ENCODE measurements at regions not wholly inside any gene's neighbourhood (a gene's known extent, or its start where the extent isn't known, plus 50 kb on each side); places are given as distances from the start of the nearest gene placed in this dataset.

DNA sequence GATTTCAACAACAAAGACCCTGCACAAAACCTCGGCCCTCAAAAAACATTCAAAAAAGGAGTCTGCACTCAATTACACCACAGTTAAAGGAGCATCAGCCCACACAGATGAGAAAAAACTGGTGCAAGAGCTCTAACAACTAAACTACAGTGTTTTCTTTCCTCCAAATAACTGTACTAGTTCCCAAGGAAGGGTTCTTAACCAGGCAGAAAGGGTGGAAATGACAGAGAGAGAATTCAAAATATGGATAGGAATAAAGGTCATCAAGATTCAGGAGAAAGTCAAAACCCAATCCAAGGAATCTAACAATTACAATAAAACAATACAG lies 176.4 kb upstream of the TRPC4 start (continued):
- TF ChIP-seq, protein P1, sequence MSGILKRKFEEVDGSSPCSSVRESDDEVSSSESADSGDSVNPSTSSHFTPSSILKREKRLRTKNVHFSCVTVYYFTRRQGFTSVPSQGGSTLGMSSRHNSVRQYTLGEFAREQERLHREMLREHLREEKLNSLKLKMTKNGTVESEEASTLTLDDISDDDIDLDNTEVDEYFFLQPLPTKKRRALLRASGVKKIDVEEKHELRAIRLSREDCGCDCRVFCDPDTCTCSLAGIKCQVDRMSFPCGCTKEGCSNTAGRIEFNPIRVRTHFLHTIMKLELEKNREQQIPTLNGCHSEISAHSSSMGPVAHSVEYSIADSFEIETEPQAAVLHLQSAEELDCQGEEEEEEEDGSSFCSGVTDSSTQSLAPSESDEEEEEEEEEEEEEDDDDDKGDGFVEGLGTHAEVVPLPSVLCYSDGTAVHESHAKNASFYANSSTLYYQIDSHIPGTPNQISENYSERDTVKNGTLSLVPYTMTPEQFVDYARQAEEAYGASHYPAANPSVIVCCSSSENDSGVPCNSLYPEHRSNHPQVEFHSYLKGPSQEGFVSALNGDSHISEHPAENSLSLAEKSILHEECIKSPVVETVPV (CRISPR knock-in tag; IDR thresholded peaks at IDR 0.05), result no peak
- TF ChIP-seq ZFP3 (CRISPR knock-in tag; IDR thresholded peaks at IDR 0.05), result no peak
- no peak for TF ChIP-seq RARB (CRISPR knock-in tag; IDR thresholded peaks at IDR 0.05)

DNA sequence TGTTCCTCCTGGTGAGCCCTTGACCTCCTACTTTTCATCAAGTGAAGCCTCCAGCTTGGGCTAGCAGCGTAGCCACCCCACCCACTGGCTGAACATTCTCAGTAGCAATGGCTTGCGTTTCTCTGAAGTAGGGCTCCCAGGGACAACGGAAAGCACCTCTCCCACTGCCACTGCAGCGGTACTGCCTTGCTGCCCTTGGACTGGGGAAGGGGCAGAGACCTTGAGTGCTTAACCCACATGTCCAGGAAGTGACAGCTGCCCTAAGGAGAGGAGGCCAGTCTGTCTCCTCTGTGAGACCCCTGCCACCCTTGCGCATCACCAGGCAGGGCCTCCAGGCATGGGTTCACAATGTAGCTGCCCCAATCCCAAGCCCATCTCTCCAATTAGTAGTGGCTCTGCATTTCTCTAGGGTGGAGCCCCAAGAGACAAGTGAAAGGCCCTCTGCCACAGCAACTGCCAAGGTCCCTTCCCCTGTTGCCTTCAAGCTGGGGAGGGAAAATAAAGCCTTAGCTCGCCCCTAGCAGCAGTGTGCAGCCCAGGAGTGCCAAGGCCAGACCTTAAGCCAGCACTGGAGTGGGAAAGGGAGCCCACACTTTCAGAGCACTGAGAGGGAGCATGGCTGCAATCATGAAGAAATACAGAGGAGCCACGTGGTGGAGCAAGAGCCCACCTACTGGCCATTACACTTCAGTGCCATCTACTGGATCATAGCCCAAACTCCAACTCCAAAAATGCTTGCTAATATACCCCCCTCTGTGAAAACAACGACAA lies 175.9 kb upstream of the TRPC4 start:
- TF ChIP-seq ARNTL (CRISPR knock-in tag; IDR thresholded peaks at IDR 0.05; ENCODE audit: borderline replicate concordance, low read depth) (no peak), GLIS3 (CRISPR knock-in tag; IDR thresholded peaks at IDR 0.05) (no peak), ZC3H10 (CRISPR knock-in tag; IDR thresholded peaks at IDR 0.05) (no peak), ISL1 (CRISPR knock-in tag; IDR thresholded peaks at IDR 0.05) (no peak), BACH2 (CRISPR knock-in tag; IDR thresholded peaks at IDR 0.05; ENCODE audit: borderline replicate concordance) (no peak), TCF4 (CRISPR knock-in tag; IDR thresholded peaks at IDR 0.05; ENCODE audit: borderline replicate concordance) (no peak), ESRRG (CRISPR knock-in tag; IDR thresholded peaks at IDR 0.05) (no peak), ZFP3 (CRISPR knock-in tag; IDR thresholded peaks at IDR 0.05) (no peak), ZFP30 (CRISPR knock-in tag; IDR thresholded peaks at IDR 0.05) (no peak), OSR1 (CRISPR knock-in tag; IDR thresholded peaks at IDR 0.05) (no peak), RARB (CRISPR knock-in tag; IDR thresholded peaks at IDR 0.05) (no peak), PPARA (CRISPR knock-in tag; IDR thresholded peaks at IDR 0.05; ENCODE audit: borderline replicate concordance) (no peak), CSDC2 (CRISPR knock-in tag; IDR thresholded peaks at IDR 0.05) (no peak), SNAI2 (CRISPR knock-in tag; IDR thresholded peaks at IDR 0.05) (no peak), ZNF8 (CRISPR knock-in tag; IDR thresholded peaks at IDR 0.05) (no peak)
- TF ChIP-seq, protein P2, sequence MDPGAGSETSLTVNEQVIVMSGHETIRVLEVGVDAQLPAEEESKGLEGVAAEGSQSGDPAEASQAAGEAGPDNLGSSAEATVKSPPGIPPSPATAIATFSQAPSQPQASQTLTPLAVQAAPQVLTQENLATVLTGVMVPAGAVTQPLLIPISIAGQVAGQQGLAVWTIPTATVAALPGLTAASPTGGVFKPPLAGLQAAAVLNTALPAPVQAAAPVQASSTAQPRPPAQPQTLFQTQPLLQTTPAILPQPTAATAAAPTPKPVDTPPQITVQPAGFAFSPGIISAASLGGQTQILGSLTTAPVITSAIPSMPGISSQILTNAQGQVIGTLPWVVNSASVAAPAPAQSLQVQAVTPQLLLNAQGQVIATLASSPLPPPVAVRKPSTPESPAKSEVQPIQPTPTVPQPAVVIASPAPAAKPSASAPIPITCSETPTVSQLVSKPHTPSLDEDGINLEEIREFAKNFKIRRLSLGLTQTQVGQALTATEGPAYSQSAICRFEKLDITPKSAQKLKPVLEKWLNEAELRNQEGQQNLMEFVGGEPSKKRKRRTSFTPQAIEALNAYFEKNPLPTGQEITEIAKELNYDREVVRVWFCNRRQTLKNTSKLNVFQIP (CRISPR knock-in tag; IDR thresholded peaks at IDR 0.05; ENCODE audit: borderline replicate concordance, low read depth), result no peak
- TF ChIP-seq, protein P1 (CRISPR knock-in tag; IDR thresholded peaks at IDR 0.05), result no peak
- TF ChIP-seq, protein P3, sequence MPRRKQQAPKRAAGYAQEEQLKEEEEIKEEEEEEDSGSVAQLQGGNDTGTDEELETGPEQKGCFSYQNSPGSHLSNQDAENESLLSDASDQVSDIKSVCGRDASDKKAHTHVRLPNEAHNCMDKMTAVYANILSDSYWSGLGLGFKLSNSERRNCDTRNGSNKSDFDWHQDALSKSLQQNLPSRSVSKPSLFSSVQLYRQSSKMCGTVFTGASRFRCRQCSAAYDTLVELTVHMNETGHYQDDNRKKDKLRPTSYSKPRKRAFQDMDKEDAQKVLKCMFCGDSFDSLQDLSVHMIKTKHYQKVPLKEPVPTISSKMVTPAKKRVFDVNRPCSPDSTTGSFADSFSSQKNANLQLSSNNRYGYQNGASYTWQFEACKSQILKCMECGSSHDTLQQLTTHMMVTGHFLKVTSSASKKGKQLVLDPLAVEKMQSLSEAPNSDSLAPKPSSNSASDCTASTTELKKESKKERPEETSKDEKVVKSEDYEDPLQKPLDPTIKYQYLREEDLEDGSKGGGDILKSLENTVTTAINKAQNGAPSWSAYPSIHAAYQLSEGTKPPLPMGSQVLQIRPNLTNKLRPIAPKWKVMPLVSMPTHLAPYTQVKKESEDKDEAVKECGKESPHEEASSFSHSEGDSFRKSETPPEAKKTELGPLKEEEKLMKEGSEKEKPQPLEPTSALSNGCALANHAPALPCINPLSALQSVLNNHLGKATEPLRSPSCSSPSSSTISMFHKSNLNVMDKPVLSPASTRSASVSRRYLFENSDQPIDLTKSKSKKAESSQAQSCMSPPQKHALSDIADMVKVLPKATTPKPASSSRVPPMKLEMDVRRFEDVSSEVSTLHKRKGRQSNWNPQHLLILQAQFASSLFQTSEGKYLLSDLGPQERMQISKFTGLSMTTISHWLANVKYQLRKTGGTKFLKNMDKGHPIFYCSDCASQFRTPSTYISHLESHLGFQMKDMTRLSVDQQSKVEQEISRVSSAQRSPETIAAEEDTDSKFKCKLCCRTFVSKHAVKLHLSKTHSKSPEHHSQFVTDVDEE (CRISPR knock-in tag; IDR thresholded peaks at IDR 0.05), result no peak
- TF ChIP-seq, protein P4, sequence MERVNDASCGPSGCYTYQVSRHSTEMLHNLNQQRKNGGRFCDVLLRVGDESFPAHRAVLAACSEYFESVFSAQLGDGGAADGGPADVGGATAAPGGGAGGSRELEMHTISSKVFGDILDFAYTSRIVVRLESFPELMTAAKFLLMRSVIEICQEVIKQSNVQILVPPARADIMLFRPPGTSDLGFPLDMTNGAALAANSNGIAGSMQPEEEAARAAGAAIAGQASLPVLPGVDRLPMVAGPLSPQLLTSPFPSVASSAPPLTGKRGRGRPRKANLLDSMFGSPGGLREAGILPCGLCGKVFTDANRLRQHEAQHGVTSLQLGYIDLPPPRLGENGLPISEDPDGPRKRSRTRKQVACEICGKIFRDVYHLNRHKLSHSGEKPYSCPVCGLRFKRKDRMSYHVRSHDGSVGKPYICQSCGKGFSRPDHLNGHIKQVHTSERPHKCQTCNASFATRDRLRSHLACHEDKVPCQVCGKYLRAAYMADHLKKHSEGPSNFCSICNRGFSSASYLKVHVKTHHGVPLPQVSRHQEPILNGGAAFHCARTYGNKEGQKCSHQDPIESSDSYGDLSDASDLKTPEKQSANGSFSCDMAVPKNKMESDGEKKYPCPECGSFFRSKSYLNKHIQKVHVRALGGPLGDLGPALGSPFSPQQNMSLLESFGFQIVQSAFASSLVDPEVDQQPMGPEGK (CRISPR knock-in tag; IDR thresholded peaks at IDR 0.05; ENCODE audit: borderline replicate concordance), result no peak
- ATAC-seq, result peak; percentile 82

DNA sequence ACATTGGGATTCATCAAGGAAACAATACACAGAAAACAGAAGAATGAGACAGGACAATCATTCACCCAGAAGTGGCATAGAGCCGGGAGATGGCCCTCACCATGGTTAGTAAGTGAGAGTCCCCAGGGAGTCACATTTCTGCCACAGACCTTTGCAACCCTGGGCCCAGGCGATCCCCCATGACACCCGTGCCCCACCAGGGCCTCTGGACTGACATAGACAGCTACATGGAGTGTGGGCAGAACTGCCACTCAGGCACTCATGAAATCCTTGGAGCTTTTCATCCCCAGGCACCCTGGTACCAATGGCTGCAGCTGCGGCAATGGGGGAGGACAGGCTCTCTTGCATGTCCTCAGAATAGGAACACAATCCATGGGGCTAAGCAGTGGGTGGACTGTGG lies 174.5 kb upstream of the TRPC4 start:
- no peak for ATAC-seq
- no peak for TF ChIP-seq BACH2 (CRISPR knock-in tag; IDR thresholded peaks at IDR 0.05; ENCODE audit: borderline replicate concordance)
- TF ChIP-seq ESRRG (CRISPR knock-in tag; IDR thresholded peaks at IDR 0.05), result no peak
- TF ChIP-seq ZNF8 (CRISPR knock-in tag; IDR thresholded peaks at IDR 0.05), result no peak
- no peak for TF ChIP-seq ARNTL (CRISPR knock-in tag; IDR thresholded peaks at IDR 0.05; ENCODE audit: borderline replicate concordance, low read depth)
- TF ChIP-seq RARB (CRISPR knock-in tag; IDR thresholded peaks at IDR 0.05), result no peak
- no peak for TF ChIP-seq TCF4 (CRISPR knock-in tag; IDR thresholded peaks at IDR 0.05; ENCODE audit: borderline replicate concordance)
- TF ChIP-seq, protein P2 (CRISPR knock-in tag; IDR thresholded peaks at IDR 0.05; ENCODE audit: borderline replicate concordance, low read depth), result no peak
- TF ChIP-seq, protein P1 (CRISPR knock-in tag; IDR thresholded peaks at IDR 0.05), result no peak
- no peak for TF ChIP-seq TOX (CRISPR knock-in tag; IDR thresholded peaks at IDR 0.05; ENCODE audit: borderline replicate concordance)
- no peak for TF ChIP-seq ZC3H10 (CRISPR knock-in tag; IDR thresholded peaks at IDR 0.05)
- TF ChIP-seq, protein P5, sequence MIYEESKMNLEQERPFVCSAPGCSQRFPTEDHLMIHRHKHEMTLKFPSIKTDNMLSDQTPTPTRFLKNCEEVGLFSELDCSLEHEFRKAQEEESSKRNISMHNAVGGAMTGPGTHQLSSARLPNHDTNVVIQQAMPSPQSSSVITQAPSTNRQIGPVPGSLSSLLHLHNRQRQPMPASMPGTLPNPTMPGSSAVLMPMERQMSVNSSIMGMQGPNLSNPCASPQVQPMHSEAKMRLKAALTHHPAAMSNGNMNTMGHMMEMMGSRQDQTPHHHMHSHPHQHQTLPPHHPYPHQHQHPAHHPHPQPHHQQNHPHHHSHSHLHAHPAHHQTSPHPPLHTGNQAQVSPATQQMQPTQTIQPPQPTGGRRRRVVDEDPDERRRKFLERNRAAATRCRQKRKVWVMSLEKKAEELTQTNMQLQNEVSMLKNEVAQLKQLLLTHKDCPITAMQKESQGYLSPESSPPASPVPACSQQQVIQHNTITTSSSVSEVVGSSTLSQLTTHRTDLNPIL (CRISPR knock-in tag; IDR thresholded peaks at IDR 0.05; ENCODE audit: low read depth), result no peak
